ENCODE measurements at regions not wholly inside any gene's neighbourhood (a gene's known extent, or its start where the extent isn't known, plus 50 kb on each side); places are given as distances from the start of the nearest gene placed in this dataset.
A peak's percentile ranks its signal among the peaks of the same experiment; 100 is the strongest.

- peak; percentile 88 for DNase-seq
Observed at GRCh38 chr11:116276051-116277044, 496.4 kb downstream of the BUD13 start.

DNA sequence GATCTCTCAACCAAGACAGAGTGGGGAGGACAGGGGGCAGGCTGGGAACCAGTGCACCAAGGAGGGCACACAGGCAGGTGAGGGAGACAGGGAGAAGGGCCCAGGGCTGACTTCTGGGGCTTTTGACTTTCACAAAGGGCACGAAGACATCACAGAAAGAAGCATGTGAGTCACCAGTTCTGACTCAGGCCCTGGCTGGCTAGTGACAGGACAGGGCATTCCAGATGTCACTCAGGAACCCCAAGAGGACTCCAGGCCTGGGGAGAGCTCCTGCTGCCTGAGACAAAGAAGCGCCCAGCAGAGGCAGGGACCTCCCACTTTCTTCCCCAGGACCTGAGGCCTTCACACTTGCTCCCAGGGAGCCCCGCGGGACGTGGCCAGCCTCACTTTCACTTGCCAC, 497.2 kb downstream of the BUD13 start:
- DNase-seq: no peak

- no peak for DNase-seq
Observed at GRCh38 chr11:116274521-116274920, 498.3 kb downstream of the BUD13 start.

DNA sequence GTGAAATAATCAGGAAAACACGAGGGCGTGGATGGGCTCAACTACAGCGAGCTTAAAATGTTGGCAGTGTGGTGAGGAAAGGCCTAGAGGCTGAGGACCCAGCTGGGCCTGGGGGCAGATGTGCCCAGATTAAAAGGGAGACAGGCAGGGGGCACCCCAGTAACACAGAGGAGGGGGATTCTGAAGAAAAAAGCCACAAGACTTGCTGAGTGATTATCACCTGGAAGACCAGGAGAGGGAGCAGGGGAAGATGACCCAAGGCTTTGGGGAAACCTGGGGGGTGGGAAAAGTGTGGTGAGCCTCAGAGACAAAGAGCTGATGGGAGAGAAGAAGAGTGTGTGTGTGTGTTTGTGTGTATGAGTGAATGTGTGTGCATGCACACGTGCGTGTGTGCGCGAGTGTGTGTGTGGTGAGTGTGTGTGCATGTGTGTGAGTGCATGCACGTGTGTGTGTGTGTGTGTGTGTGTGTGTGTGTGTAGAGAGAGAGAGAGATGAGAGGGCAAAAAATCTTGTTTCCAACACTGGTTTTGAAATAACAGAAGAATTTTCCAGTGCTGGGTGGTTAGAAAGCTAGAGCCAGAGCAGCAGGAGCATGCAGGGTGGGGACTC, 500.5 kb downstream of the BUD13 start:
- no peak for DNase-seq

- no peak for DNase-seq
Observed at GRCh38 chr11:116271479-116271878, 501.3 kb downstream of the BUD13 start.

GRCh38 chr11:116267146-116267545, 505.6 kb downstream of the BUD13 start:
- DNase-seq: no peak

GRCh38 chr11:116263770-116264169, 509.0 kb downstream of the BUD13 start:
- no peak for DNase-seq

DNA sequence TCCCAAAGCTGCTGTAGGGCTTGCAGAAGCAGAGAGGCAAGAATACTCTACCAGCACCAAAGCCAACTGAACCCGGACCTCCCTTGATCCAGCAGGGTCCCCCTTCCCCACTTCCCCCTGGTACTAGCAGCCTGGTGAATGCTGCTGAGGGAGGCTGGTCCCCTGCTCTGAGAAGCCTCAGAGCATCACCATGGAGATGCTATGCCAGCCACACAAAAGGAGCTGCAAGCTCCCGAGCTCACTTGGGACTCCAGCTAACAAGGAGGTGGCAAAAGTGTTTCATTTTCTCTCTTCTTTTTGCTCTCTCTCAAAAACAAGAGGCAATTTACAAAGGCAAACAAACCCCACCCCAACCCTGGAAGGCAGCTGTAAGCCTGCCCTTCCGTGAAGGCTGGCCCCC, 509.8 kb downstream of the BUD13 start:
- no peak for DNase-seq

DNA sequence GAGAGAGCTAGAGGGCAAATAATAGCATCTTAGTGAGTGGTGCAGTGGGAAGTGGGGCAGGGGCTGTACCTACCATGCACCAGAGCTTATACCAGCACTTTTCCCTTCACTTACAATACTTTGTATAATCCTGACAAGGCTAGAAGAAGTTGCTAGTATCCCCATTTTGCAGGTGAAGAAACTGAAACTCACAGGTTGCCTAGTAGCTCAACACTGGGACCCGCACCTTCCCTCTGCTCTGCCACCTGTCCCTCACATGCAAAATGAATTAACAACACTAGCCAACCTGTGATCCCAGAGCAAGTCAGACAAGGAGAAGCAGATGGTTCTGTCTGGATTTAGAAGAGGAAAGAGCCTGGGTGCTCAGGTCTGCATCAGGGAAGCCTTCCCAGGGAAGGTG, 510.4 kb downstream of the BUD13 start:
- no peak for DNase-seq

- no peak for DNase-seq
Observed at GRCh38 chr11:116261606-116262005, 511.2 kb downstream of the BUD13 start.

DNA sequence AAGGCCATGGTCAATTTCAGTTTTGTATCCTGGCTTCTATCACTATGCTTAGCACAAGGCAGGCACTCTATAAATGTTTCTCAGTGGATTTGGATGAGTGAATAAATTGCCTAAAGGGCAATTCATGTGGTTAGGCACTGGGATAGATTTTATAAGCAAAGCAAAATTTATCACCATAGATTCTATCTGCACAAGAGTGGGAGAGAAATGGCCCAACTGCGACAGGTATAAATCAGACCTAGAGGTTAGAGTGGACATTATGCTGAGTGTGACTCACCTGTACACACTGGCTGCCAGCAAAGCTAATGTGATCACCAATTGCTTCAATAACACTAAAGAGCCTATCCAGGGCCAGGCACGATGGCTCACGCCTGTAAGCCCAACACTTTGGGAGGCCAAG, 514.0 kb downstream of the BUD13 start:
- DNase-seq: no peak

DNA sequence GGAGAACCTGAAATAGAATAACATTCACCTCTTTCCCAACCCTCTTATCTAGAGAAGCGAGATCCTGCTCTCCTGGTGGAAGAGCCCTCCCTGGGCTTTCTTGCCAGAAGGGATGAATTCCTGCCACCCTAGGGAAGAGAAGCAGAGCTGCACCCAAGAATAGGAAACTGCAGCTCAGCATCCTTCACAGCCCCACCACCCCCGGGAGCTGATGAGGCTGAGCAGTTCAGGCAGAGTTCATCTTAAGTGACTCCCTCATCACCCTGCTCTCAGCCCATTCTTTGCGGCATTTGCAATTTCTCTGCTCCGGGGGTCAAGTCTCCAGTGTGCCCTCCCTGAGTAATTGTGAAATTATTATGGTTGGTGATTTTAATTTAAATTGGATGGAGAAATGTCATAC, 514.9 kb downstream of the BUD13 start:
- DNase-seq: no peak

GRCh38 chr11:116257092-116257491, 515.7 kb downstream of the BUD13 start:
- no peak for DNase-seq

DNA sequence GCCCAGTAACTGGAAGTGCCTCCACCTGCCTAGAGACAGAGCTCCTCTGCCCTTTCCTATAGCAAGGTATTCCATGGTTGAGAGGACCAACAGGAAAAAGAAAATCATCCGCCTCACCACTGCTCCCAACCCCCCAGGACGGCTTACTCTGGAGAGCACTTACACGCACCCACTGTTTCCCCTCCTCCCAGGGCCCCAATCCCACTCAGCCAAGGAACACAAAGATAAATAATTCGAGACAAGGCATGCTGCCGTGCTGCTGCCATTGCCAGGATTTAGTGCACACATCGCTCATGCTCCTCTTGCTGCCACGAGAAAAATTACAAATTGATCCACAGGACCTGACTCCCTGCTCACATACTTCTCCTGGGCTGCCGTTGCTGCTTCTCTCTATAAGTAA, 516.6 kb downstream of the BUD13 start:
- DNase-seq: no peak

DNA sequence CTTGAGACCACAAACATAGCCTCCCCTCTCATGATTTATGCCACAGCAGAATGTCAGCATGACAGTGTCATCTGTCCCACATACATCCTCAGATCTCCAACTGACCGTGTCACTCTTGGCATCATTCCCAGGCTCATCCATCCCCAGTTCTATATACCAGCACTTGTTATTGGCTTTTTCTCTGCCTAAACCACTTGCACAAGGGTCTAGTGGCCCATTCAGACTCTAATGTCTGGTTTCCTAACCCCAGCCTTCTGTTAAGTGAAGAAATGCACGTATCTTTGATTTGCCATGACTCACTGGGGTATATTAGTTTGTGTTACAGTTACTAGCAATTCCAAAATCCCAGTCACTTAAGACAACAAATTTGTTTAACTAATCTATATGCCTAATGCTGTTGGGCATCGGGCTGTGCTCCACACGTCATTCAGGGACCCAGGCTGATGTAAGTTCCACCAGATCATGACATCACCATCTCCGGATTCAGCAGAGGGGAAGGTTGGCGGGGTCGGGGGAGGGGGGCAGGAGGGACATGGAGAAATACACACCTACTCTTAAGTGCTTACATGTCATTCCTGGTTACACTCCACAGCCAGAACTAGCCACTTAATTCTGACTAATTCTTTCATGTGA, 517.4 kb downstream of the BUD13 start:
- DNase-seq: no peak

- no peak for DNase-seq
Observed at GRCh38 chr11:116250155-116250554, 522.6 kb downstream of the BUD13 start.

DNA sequence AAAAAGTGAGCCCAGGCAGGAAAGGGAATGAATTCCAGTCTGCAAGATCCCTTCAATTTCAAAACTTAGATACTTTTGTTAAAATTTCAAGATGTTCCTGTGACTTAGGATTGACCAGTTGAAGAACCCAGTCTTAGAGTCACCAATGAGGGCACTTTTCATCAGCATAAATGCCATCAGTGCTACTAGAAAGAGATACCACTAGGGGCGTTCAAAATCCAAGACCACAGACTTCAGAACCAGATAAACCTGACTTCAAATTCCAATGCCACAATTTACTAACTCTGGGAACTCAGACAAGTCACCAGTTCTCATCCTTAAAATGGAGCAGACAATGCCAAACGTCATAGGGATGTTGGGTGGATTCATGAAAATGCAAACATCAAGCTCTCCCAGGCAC, 523.2 kb downstream of the BUD13 start:
- no peak for DNase-seq

DNA sequence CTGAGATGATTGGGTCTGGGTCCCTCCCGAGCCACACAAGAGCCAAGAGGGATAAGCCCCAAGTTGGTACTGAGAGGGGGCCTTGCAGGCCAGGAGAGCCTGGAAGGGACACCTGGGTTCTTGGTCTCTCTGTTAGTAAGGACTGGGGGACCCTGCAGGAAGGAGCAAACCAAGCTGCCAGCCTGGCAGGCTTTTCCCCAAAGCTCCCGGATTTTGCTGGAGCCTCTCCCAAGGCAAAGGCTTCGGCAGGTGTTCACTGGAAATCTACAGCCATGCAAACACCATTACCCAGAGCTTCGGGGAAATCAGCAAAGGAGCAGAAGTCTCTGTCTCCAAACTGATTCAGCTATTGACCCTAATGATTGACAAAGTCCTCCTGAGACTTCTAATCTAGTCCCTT, 527.9 kb downstream of the BUD13 start:
- no peak for DNase-seq

DNA sequence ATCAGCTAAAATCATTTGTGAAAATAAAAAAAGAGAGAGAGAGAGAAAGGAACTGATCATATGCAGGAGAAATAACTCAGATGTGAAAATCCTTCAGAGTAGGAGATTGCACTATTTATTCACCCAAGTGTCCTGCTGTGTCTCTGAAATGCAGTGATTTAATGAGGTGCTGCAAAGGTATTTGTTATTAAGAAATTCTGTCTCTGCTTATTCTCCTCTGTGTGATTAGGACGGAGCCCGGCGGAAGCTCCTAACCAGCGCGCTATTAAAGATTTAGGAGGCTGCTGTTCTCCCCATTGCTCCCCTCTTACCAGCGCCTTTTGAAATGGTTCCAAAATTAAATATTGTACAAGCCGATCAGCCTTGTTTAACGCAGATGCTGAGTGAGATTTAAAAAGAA, 528.3 kb downstream of the BUD13 start:
- no peak for DNase-seq

DNA sequence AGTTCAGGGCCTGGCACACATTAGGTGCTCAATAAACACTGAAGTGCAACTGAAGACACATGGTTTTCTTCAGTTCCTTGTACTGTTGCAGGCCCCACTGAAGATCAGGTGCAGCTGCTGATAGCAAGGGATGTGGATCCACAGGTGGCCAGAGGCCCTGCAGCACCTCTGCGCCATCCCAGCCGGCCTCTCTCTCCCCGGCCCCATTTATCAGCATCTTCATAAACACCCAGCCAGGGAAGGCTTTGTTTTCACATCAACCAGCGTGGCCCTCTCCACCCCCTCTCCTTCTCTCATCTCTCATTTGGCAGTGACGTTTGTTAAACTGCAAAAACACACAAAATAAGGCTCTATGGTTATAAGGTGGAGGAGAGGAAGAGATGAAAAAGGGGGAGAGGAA, 528.8 kb downstream of the BUD13 start:
- no peak for DNase-seq

DNA sequence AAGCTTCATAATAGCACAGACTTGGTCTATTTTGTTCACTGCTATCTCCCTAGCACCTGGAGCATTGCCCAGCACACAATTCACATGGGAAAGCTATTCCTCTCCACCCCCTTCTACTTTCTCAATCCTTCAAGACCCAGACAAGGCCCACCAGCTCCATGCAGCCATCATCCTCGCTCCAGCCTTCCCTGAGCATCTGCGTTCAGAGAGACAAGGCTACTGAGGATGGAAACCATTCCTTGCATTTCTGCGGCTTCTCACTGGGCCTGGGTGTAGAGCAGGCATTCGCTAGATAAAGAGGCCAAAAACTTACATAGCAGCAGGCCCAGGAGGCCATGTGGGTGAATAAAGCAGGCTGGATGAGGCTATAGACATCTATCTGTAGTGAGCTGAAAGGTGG, 530.8 kb downstream of the BUD13 start:
- DNase-seq: no peak

DNA sequence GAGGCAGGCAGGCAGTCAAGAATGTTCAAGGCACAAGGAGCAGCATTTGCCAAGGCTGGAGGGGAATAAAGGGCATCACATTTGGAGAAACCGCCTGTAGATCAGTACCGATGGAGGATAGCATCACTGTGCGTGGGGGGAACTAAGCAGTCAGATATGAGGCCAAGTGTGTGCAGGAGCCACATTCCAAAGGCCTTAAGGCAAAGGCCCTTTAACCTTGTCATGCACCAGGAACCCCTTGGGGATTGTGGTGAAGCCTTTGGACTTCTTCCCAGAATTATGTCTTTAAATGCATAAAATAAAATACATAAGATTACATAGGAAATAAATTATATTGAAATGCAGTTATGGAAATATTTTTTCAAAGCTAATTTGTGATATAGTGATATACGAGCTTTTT, 532.1 kb downstream of the BUD13 start:
- DNase-seq: no peak

DNA sequence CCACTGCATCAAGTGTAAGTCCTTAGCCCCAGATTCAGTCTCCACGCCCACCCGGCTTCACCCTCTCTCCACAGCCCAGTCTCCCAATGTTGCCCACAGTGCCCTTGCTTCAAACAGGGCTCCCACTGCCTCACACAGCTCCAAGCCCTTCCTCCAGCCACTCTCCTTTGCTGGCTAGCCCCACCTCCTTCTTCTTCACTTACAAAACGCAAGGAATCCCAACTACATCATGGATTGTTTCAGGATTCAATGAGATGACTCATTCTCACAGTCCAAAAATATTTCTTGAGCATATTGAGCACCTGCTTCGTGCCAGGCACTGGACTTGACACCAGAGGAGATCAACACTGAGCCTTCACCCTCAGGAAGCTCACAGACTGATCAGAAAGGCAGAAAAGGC, 533.5 kb downstream of the BUD13 start:
- DNase-seq: no peak

GRCh38 chr11:116234989-116235568, 537.7 kb downstream of the BUD13 start:
- no peak for DNase-seq

All from activated CD8-positive, alpha-beta memory T cell treated with anti-CD3 and anti-CD28 coated beads for 24 hours (primary cell).